ENCODE measurements at regions not wholly inside any gene's neighbourhood (a gene's known extent, or its start where the extent isn't known, plus 50 kb on each side); places are given as distances from the start of the nearest gene placed in this dataset.

DNA sequence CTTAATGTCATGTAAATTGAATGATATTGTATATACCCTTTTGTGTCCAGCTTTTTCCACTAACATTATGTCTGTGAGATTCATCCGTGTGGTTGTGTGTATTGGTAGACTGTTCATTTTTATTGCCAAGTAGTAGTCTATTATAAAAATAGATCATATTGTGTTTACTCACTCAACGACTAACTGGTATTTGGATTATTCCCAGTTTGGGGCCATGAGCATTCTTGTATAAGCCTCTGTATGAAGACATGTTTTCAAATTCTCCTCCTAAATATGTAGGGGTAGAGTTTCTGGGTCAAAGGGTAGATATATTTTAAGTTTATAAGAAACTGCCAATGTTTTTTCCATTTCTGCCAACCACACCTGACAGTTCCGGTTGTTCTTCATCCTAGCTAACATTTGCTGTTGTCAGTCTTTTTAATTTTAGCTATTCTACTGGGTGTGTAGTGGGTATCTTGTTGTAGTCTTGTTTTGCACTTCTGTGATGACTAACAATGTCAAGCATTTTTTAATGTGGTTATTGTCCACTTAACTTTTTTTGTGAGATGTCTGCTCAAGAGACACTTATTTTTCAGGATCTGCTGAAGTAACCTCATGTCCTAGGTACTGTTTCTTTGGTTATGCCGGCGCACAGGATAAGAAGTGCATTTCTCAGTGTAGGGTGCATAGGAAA lies 93.2 kb downstream of the DACT1 start (continued):
- no peak for TF ChIP-seq RUNX3 (IDR thresholded peaks at IDR 0.05; ENCODE audit: low read length)

DNA sequence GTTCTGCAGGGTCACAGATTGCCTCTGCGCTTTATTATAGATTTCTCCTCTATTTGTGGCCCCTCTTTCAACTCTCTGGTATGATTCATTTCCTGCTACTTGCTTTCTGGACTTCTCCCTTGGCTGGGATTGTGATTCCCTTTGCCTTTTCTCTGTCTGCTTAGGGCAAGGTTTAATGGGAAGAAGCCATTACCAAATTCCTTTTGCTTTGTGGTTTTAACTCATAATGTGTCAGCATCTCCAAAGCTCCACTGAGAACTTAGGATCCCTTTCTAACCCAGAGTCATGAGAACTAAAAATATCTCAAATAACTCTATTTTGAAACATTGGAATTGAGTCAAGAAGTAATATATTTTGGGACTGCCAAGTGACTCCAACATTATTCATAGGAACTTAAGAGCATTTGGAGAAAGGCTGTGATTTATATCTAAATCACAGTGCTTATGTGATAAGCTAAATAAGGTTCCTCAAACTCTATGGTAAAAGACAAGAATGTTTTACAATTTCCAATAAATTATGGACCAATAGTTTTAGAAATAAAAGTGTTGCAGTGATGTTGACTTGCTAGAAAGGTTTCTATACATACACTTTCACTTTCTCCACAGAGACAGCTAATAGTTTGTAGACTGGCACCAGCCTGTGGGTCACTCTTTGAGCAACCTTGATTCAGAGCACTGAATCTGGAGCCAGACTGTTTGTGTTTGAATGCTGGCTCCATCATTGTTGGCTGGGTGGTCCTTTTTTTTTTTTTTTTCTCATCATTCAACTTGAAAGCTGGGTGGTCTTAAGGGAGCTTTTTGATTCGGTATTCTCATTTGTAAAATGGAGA lies 93.9 kb downstream of the DACT1 start:
- ChIA-PET CTCF (interaction anchor here (0.7 to 4.0 kb wide), 6 partner anchors 11 to 93 kb away, joined by 3 to 21 read pairs (median 3); no protein-coding TSS in a partner anchor), RAD21 (ENCODE audit: unreplicated experiment) (interaction anchor here (0.7 to 5.2 kb wide), 7 partner anchors 9 to 230 kb away, joined by 3 to 48 read pairs (median 3); no protein-coding TSS in a partner anchor), SMC1A (ENCODE audit: uncharacterized antibody, unreplicated experiment) (interaction anchor here (0.6 to 6.6 kb wide), 15 partner anchors 11 to 225 kb away, joined by 3 to 40 read pairs (median 4); no protein-coding TSS in a partner anchor), POLR2A (interaction anchor here (0.6 to 1.3 kb wide), 3 partner anchors 15 to 82 kb away, joined by 4 to 7 read pairs (median 5); no protein-coding TSS in a partner anchor)
- Histone ChIP-seq H3K4me2 (ENCODE audit: control insufficient read depth, insufficient read depth) (no peak overlapping the region), H3K36me3 (ENCODE audit: control insufficient read depth in 2 of 2, insufficient read depth in 2 of 2, low read length in 1 of 2) (no peaks in the 10 kb centered on the region), H3K9me3 (replicated peaks; ENCODE audit: control insufficient read depth, insufficient read depth, low read length) (no peaks in the 10 kb centered on the region), H3K9ac (ENCODE audit: control insufficient read depth, insufficient read depth, low read length) (no peak overlapping the region), H3K4me1 (ENCODE audit: control insufficient read depth, insufficient read depth, low read length) (no peaks in the 10 kb centered on the region), H4K20me1 (ENCODE audit: control insufficient read depth, insufficient read depth) (no peaks in the 10 kb centered on the region), H3K79me2 (ENCODE audit: control insufficient read depth, insufficient read depth, low read length) (no peaks in the 10 kb centered on the region), H3K27ac (ENCODE audit: control insufficient read depth, insufficient read depth) (no peak overlapping the region), H3K4me3 (no peak overlapping the region), H3K27me3 (replicated peaks in 1 of 2; ENCODE audit: control insufficient read depth in 2 of 2, insufficient read depth in 2 of 2, low read length in 1 of 2) (no peaks in the 10 kb centered on the region), H2AFZ (ENCODE audit: control insufficient read depth, low read depth, low read length) (no peak overlapping the region)
- intact Hi-C loops (cut with micrococcal nuclease; ENCODE audit: unreplicated experiment) = loop anchor here (5.0 kb wide), 1 partner anchor 89 kb away; no protein-coding TSS in a partner anchor
- FAIRE-seq (no peak), ATAC-seq (no peak), DNase-seq (ENCODE audit: low read depth, low spot score) (no peak)
- WGBS (ENCODE audit: insufficient coverage, insufficient replicate concordance, low lambda C conversion rate, missing lambda C conversion rate) = 8% methylated on average over 2 of the region's 2 CpGs
- BruUV-seq (replicated peaks) = no TSS peak
- in situ Hi-C loops (cut with MboI) = no loop called here
- TF ChIP-seq POU2F2 (IDR thresholded peaks at IDR 0.05; ENCODE audit: borderline replicate concordance, low read depth, low read length) (no peak), TBL1XR1 (IDR thresholded peaks at IDR 0.05; ENCODE audit: low read depth, low read length) (no peak), MTA3 (IDR thresholded peaks at IDR 0.05; ENCODE audit: borderline replicate concordance, low read length) (no peak), SMC3 (IDR thresholded peaks at IDR 0.05; ENCODE audit: borderline replicate concordance, low read length) (no peak), ASH2L (IDR thresholded peaks at IDR 0.05; ENCODE audit: borderline replicate concordance, low read depth) (no peak), BACH1 (IDR thresholded peaks at IDR 0.05; ENCODE audit: borderline replicate concordance) (no peak), CEBPB (IDR thresholded peaks at IDR 0.05; ENCODE audit: borderline replicate concordance in 1 of 2, low read depth in 2 of 2, low read length in 2 of 2) (no peak), CBX3 (IDR thresholded peaks at IDR 0.05; ENCODE audit: borderline replicate concordance, low read depth) (no peak), BHLHE40 (IDR thresholded peaks at IDR 0.05; ENCODE audit: borderline replicate concordance in 1 of 2, low read depth in 2 of 2, low read length in 1 of 2) (no peak), MYB (IDR thresholded peaks at IDR 0.05; ENCODE audit: borderline replicate concordance, low read depth, low read length) (no peak), FOS (IDR thresholded peaks at IDR 0.05; ENCODE audit: borderline replicate concordance, extremely low read depth, insufficient read length) (no peak), JUND (IDR thresholded peaks at IDR 0.05; ENCODE audit: low read depth, low read length) (no peak), CHD4 (IDR thresholded peaks at IDR 0.05) (no peak), POLR2AphosphoS5 (IDR thresholded peaks at IDR 0.05; ENCODE audit: low read length) (no peak)
- TF ChIP-seq, protein P1, sequence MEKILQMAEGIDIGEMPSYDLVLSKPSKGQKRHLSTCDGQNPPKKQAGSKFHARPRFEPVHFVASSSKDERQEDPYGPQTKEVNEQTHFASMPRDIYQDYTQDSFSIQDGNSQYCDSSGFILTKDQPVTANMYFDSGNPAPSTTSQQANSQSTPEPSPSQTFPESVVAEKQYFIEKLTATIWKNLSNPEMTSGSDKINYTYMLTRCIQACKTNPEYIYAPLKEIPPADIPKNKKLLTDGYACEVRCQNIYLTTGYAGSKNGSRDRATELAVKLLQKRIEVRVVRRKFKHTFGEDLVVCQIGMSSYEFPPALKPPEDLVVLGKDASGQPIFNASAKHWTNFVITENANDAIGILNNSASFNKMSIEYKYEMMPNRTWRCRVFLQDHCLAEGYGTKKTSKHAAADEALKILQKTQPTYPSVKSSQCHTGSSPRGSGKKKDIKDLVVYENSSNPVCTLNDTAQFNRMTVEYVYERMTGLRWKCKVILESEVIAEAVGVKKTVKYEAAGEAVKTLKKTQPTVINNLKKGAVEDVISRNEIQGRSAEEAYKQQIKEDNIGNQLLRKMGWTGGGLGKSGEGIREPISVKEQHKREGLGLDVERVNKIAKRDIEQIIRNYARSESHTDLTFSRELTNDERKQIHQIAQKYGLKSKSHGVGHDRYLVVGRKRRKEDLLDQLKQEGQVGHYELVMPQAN (conservative IDR thresholded peaks at IDR 0.05) = no peak
- TF ChIP-seq, protein P2, sequence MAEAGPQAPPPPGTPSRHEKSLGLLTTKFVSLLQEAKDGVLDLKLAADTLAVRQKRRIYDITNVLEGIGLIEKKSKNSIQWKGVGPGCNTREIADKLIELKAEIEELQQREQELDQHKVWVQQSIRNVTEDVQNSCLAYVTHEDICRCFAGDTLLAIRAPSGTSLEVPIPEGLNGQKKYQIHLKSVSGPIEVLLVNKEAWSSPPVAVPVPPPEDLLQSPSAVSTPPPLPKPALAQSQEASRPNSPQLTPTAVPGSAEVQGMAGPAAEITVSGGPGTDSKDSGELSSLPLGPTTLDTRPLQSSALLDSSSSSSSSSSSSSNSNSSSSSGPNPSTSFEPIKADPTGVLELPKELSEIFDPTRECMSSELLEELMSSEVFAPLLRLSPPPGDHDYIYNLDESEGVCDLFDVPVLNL (IDR thresholded peaks at IDR 0.05; ENCODE audit: low read depth, low read length) = no peak

All from GM12878 (cell line).